Hindlimb muscle (tissue), 1 donor: ENCODE measurements at regions not wholly inside any gene's neighbourhood (a gene's known extent, or its start where the extent isn't known, plus 50 kb on each side); places are given as distances from the start of the nearest gene placed in this dataset.

Experiments used
- DNase-seq: peaks from one replicate; pipeline ENCODE4 v3.0.0-alpha.2; 2013

DNA sequence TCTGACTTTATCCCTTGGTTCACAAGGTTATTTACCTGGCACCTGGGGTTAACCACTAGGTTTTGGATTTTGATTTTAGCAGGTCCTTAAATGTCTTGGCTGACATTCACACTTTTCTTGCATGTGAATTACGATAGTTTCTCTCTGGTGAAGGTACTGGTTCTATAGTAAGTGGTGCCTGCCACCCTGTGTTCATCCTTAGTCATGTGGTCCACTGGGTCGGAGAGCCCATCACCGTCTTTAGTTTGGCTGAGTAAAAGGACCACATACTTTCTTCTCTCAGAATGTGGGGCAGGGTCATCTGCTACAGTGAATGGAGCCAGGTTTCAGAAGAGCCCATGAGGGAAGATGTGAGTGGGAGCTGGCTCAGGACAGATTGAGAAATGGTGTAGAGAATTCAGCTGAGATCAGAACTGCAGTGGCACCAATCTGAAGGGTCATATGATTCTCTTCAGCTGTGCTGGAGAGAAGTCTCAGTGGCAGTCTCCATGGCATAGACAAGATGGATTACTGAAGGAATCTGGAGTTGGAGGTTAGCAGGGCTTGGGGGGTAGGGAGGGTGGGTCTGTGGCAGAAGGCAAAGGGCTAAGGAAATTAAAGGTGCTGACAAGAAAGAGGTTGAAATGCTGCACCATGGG lies 310.4 kb downstream of the GPAT3 start:
- DNase-seq, result no peak

DNA sequence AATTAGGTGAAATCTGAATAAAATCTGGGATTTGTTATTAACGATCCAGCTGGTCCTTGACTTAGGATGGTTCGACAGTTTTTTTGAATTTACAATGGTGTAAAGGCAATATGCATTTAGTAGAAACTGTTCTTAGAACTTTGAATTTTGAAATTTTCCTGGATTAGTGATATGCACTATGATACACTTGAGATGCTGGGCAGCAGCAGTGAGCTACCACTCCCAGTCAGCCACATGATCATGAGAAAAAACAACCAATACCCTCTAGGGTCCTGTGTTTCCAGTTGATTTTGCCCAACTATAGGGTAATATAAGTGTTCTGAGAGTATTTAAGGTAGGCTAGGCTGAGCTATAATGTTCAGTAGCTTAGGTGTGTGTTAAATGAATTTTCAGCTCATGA lies 303.7 kb downstream of the GPAT3 start:
- DNase-seq, result no peak

DNA sequence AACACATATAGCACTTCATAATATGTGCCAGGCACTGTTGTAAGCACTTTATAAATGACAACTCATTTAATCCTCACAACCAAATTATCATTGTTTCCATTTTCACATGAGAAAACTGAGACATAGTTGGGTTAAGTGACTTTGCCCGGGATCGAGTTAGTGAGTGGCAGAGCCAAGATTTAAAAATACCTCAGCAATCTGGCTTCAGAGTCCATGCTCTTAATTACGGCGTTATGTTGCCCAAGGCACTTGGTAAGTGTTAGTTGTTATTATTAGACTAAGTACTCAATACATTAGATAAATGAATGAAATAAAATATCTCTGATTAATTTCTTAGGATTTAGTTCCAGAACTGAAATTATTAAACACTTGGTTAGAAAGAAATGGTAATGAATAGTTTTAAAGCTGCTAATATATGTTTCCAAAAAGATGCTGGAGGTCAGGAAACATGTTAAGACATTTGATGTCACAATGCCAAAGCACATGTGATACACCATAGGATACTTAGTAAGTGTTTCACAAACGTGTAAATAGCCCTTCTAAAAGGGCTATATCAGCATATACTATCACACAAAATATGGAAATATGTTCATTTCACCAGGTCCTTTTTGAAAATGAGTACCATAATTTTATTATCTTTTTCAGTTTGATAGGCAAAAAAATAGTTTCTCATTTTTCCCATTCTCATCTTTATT lies 301.9 kb downstream of the GPAT3 start:
- DNase-seq, result no peak

DNA sequence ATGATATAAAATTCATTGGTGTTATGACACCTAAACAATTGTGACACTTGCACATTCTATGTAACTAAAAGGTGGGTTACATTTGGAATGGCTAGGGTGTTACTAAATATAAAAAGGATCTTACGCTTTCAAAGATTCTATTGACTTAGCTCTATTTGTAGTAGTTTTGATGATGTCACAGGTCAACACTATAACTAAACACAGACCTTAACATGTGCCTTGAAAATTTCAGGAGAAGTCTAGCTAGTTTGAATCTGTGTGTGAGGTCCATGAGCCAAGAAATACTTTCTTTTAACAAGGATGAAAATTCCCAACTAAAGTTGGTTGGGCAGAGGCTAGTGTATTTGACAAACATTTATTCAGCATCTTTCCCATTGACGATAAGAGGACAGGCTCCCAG lies 298.0 kb downstream of the GPAT3 start:
- DNase-seq, result no peak

DNA sequence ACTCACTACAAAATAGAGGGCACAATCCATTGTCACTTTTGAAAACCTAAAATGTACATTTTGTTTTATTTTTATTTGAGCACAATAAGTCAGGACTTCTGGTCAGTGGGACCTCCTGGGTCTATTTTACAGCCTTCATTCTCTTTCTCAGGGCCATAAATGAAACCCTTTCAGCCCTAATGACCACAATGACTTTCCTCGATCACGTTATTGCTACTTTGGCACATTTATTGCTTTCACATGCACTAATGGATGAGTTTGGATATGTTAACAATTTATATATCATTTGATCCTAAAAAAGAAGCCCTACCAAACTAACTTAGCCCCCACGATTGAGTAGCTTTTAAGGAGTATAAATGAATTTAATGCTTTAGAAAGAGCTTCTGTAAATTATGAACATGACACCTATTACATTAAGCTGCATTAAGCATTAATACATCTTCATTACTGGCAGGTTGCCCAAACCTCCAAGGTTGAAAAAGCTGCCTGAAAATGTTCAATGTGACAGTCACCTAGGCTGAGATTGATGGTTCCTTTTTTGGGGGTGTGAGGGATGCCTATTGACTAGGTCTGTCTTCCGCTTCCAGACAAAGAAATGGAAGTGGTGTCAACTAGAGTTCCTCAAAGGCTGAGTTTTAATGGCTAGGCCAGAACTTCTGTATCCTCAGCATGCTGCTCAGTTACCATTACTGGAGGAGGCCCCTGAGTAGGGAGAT lies 296.4 kb downstream of the GPAT3 start:
- DNase-seq, result no peak

DNA sequence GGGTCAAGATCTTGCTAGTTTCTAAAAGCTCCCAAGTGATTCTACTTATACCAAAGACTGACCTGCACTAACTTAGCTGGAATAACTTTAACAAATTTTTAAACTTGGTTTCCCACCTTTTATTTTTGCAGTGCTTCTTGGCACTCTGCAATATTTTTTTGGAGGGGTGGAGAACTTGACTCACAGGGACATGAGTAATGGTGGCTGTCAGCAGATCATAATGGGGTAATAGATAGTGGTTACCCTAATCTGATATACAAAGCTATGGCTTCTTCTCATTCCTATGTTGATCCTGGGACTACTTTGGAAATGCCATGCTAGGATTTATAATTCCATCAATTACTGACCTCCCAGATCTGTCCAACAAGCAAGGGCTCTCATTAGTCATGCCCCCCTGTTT lies 295.7 kb downstream of the GPAT3 start:
- DNase-seq, result no peak

DNA sequence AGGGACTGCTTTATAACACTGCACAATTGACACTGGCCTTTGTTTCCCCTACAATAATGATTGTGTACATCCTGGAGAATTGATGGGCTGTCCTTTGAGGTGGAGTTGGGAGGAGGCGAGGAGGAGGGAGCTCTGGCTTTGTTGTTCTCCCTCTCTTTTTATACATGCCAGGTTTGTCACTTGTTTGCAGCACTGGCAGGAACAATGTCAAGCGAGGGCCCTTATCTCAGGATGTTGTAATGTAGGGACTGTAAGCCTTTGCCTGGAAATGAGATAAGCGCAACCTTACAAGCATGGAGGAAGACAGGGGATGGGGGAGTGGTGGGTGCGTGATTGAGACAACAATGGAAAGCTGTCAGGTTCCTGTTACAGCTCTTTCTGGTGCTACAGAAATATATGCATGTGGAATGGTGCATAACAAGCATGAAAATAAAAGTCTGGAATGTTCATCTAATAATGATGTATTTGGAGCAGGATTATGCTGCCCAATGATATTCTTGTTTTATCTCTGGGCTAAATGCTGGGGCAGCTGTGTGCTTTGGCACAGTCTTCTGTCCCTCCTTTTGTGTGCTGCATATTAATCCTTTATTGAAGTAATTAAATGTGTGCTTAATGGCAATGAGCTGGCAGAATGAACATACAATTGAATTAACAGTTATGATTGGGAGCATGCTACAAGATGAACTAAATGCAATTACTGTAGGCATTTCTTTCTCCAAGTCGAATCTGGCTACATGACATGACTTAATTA lies 294.4 kb downstream of the GPAT3 start:
- no peak for DNase-seq

DNA sequence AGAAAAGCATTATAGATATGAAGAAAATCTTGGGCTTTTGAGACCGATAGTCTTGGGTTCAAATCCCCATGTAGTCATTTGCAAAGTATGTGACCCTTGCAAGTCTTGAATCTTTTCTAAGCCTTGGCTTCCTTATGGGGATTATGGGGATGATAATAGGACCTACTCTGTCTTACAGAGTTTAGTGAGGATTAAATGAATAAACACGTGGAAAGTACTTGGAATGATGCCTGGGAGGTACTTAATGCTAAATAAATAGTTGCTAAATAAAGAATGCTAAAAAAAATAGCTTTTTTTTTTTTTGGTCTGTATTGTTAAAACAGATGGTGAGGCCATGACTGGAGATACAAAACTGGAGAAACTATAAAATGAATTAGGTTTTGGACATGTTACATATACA lies 292.7 kb downstream of the GPAT3 start:
- no peak for DNase-seq

DNA sequence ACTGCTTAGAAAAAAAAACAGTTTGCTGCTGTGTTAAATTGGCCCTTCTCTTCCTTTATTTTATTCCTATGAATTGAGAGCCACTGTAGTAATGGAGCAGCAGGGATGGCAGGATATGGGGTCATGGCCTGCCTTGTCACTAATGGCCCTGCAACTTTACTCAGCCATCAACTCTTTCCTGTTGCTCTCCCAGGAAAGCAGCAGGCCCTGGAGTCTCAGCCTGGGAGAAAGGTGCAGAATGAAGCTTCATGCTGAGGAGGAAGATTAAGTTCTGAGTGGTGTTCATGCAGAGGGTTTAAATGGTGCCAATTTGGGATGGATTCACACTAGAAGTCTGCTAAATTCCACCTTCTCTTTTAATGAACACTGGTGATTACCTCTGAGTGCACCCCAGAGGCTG lies 285.6 kb downstream of the GPAT3 start:
- no peak for DNase-seq

DNA sequence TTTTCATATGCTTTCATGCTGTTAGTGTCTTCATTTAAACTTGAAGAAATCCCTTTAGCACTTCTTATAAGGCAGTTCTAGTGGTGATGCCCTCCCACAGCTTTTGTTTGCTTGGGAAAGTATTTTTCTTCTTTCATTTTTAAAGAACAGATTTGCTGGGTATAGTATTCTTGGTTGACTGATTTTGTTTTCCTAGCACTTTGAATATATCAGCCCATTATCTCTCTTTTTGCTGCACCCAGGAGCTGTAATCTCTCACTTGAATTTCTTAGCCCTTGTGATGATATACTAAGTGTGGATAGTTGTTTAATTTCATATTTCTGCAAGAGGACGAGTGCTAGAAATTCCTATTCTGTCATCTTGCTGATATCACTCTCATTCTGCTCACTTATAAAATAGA lies 283.7 kb downstream of the GPAT3 start:
- no peak for DNase-seq

DNA sequence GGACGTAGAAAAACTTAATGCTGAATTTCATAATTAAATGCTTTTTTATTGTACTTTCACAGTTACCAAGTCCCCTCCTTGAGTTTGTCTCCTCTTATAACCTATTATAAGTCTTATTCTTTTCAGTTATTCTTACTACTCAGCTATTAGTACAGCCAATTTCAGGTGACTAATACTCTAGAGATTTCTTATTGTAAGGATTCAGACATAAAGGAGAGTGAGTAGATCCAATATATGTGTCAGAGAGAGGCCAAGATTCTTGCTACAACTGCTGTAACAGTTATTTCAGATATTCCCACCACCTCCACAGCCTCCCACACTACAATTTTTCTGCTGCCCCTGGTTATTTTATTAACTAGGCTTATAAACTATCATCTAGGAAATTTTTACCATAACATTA lies 274.5 kb downstream of the GPAT3 start:
- DNase-seq, result no peak

DNA sequence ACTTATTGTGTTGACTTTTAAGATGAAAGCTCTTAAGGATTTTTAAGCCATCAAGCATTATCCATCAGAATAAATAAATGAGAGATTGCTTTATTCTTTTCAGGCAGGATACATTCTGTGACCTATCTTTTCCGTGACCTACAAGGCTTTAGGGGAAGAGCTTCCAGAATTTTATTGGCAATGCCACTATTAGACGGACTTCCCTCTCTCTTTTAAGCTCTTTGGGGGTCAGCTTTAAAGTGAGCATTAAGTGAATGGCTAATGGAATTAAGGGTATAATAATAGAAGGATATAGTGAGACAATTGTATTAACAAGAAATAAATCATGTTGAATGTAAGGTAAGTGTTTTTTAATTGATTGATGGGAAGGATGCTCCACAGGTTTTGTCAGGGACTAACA lies 273.7 kb downstream of the GPAT3 start:
- DNase-seq, result no peak

DNA sequence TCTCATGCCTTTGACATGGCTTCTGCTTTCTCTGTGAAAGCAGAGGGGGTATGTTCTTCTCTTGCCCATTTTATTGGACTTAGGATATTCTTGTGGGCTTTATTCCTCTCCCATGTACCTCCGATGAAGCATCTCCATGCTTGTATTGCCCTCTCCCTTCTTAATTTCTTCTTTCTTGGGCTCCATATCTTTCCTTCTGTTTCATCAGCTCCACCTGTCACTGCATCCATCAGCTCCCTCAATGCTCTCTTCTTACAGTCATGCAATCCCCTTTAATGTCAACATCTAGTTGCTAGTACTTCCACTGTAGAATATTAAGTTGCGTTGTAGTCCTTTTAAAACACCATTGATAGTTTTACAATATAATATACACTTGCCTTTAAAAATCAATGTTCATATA lies 257.6 kb downstream of the GPAT3 start:
- DNase-seq, result no peak

DNA sequence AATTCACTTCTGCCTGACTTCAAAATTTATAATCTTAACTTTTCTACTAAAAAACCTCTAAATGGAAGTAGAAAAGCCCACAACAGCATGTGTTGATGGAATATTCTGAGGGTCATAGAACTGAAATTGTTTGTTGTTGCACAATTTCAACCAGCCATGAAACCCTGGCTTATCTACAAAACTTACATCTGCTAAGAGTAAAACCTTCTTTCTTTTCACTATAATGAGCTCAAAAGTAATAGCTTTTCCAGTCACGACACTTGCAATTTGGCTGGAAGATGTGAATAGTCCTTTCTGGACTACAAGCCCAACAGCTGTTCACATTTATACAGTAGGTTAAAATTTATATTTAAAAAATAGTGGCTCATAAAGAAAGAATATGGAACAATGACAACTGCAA lies 250.0 kb downstream of the GPAT3 start:
- peak; percentile 11 for DNase-seq

DNA sequence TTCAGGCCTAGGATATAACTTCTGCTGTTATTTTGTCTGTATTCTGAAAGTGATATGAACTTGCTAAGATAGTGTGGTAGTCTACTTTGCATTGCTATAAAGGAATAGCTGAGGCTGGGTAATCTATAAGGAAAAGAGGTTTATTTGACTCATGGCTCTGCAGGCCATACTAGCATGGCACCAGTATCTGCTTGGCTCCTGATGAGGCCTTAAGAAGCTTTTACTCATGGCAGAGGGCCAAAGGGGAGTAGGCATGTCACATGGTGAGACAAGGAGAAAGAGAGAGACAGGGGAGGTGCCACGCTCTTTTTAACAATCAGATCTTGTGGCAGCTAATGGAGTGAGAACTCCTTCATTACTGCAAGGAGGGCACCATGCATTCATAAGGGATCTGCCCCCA lies 247.3 kb downstream of the GPAT3 start:
- no peak for DNase-seq

DNA sequence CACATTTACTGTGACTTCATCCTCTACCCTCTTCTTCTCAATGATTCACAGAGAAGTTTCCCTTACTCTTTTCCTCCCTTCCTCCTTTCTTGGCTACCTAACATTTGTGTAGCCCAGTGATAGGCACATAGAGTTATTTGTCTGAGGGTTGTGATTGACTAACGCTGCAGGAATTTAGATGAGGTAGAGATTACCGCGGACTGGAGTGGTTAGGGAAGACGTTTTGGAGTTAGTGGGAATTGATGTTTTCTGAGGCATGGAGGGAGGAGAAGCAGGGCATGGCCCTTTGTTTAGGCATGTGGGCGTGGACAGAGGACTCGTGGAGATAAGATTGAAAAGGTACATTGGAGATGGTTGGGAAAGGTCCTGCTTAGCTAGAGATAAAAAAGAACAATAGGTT lies 246.7 kb downstream of the GPAT3 start:
- DNase-seq, result no peak

DNA sequence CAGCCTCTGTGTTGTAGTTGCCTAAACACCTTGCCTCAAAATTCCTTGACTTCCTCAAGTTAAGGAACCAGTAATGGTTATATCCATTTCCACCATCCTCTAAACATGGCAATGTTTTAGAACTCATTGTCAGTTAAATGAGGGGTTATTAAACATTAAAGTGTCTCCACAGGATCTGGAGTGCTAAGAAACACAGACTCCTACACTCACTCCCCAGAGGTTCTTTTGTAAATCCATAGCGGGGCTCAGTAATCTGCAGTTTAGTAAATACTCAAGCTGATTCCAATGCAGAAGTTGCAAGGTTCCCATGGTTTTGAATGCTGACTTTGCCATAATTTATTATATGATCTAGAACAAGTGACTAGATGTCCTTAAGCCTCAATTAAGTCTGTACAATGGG lies 245.5 kb downstream of the GPAT3 start:
- DNase-seq, result no peak

DNA sequence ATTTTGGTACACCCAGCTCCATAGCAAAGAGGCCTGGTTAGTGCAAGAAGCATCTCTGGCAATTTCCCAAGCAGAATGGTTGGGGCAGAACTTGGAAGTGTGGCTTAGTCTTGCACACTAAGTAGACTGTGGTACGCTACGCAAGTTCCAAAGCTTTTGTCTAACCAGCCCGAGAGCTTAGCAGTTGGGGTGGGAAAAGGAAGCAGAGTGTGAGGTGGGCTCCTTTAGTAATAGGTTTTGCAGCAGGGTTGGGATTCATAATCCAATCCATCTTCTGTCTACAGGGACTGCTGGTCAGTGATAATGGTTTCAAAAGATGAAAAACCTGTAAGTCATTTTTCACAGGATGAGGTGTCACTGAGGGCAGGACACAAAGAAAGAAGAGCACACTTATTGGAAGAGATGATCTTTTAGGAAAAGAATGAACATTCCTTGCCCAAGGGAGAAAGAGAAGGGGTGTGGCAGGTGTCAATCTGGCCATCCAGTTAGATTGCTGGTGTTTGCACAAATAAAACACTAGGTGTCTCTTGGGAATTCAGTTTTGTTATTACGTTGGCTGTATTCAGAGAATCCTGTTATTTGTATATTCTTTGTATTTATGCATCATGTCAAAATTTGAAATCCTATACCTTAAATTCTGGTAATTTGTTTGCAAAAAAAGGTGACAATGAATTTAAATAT lies 244.3 kb downstream of the GPAT3 start:
- no peak for DNase-seq

DNA sequence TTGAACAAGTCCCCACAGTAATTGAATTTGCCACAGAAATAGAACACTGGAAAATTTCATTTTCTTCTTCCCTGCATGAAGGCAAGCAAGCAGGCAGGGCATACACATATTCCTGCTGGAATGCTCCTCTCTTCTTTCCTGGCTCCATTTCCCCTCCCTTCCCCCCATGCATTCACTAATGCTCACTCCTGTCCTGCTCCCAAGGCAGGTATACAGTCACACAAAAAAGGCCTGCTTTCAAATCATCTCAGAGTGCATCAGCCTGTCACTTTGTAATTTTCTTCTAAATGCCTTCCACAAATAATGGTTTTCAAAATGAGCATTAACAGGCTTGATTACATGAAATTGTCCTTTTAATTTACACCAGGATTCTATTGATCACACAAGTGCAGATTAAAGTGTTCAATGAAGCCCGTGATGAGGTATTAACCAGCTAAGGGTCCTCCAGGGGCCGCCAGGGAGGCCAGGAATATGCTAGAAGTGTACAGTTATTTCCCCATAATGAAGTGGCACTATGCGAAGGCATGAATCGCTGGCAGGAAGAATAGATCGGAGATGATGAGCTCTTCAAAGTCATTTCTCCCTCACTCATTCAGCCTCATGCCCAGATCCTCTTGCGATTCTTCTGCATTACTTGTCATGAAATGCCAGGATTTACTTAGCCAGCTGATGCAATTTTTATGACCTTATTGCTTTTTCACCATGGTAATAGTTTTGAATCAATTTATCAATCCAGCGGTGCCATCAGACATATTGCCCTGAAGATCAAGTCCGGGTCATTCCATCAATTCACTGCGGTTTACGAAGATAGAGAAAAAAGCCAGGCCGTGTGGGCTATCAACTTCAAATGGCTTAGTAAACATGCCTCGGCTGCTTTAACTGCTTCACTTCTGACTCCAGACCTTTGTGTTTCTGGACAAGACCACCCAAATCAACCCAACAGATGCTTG lies 243.5 kb downstream of the GPAT3 start:
- DNase-seq, result no peak

DNA sequence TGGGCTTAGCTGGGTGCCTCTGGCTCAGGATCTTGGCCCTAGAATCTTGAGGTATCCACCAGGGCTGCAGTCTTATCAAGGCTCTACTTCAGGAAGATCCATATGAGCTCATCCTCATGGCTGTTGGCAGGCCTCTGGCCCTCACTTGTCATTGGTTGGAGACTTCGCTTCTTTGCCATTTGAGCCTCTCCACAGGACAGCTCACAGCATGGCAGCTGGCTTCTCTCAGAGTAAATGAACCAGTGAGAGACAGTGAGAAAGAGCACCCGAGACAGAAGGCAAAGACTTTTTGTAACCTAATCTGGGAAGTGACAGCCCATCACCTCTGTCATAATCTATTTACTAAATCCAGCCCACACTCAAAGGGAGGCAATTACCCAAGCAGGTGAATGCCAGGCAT lies 236.8 kb downstream of the GPAT3 start:
- DNase-seq, result no peak

DNA sequence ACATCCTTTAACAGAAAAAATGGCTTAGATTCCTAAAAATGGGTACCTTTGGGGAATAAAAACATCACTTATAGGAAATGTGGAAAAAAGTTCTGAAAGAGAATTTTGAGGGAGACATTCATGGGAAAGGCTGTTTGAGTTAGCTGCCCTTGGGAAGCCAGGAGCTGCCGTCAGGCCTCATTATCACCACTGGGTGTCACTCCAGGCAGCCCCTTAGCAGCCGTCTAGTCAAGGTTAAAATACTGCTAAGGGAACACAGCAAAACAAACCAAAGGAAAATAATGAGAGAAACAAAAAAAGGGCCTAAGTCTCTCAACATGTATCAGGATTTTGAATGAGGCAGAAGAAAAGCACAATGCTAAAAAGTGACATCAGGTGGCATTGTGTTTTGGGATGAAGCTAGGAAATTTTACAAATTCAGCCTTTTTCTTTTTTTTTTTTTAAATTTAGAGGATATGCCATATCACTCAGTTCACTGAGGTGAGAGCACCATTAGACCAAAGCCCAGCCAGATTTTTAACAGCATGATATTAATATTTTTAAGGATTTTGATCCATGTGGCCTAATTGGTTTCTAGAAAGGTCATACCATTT lies 235.3 kb downstream of the GPAT3 start:
- DNase-seq, result peak; percentile 30
